GM23248 (cell line): ENCODE measurements at regions not wholly inside any gene's neighbourhood (a gene's known extent, or its start where the extent isn't known, plus 50 kb on each side); places are given as distances from the start of the nearest gene placed in this dataset.

Experiments
- DNase-seq: peaks from one replicate; pipeline ENCODE4 v3.0.0-alpha.2; 2015
- H2AFZ ChIP-seq: fragments of 200-600 bp; sonication (generic); 2 replicates; pipeline ENCODE4 v1.6.1; 2016; ENCODE audit warnings: antibody characterized with exemption
- H3F3A ChIP-seq: fragments of 200-600 bp; sonication (generic); 2 replicates; pipeline ENCODE4 v1.6.1; 2016; ENCODE audit warnings: mild to moderate bottlenecking, antibody characterized with exemption, mixed run types; ENCODE audit not compliant: insufficient read depth
- H3K27ac ChIP-seq: fragments of 200-600 bp; sonication (generic); 2 replicates; pipeline ENCODE4 v1.5.1; 2016; ENCODE audit warnings: mild to moderate bottlenecking
- H3K27me3 ChIP-seq: fragments of 200-600 bp; sonication (generic); replicated peaks from 2 replicates; pipeline ENCODE4 v1.6.1; 2016; ENCODE audit warnings: mild to moderate bottlenecking; ENCODE audit not compliant: insufficient read depth
- H3K36me3 ChIP-seq: fragments of 200-600 bp; sonication (generic); 2 replicates; pipeline ENCODE4 v1.6.1; 2016; ENCODE audit warnings: low read depth, mild to moderate bottlenecking
- H3K4me1 ChIP-seq: fragments of 200-600 bp; sonication (generic); 2 replicates; pipeline ENCODE4 v1.6.1; 2016; ENCODE audit warnings: mild to moderate bottlenecking; ENCODE audit not compliant: insufficient read depth
- H3K4me2 ChIP-seq: fragments of 200-600 bp; sonication (generic); one replicate; pipeline ENCODE4 v1.6.1; 2016; ENCODE audit warnings: mild to moderate bottlenecking; ENCODE audit not compliant: unreplicated experiment
- H3K4me3 ChIP-seq: fragments of 200-600 bp; sonication (generic); 2 replicates; pipeline ENCODE4 v1.5.1; 2016; ENCODE audit warnings: mild to moderate bottlenecking
- H3K79me2 ChIP-seq: fragments of 200-600 bp; sonication (generic); 2 replicates; pipeline ENCODE4 v1.6.1; 2016; ENCODE audit warnings: mild to moderate bottlenecking; ENCODE audit not compliant: insufficient read depth
- H3K9ac ChIP-seq: fragments of 200-600 bp; sonication (generic); 2 replicates; pipeline ENCODE4 v1.6.1; 2016; ENCODE audit warnings: mild to moderate bottlenecking
- H3K9me2 ChIP-seq: fragments of 200-600 bp; sonication (generic); 2 replicates; pipeline ENCODE4 v1.6.1; 2016; ENCODE audit warnings: mixed run types, mild to moderate bottlenecking, moderate library complexity; ENCODE audit not compliant: insufficient read depth
- H3K9me3 ChIP-seq: fragments of 200-600 bp; sonication (generic); one replicate; pipeline ENCODE4 v1.6.1; 2017; ENCODE audit warnings: low read depth
- H4K20me1 ChIP-seq: fragments of 200-600 bp; sonication (generic); 2 replicates; pipeline ENCODE4 v1.6.0; 2016; ENCODE audit not compliant: insufficient read depth
- EZH2 ChIP-seq: fragments of 200-600 bp; sonication (generic); IDR thresholded peaks from 2 replicates; pipeline ENCODE4 v1.6.1; 2018; ENCODE audit warnings: antibody characterized with exemption, mild to moderate bottlenecking; ENCODE audit not compliant: insufficient read depth, poor library complexity, severe bottlenecking
- EZH2phosphoT487 ChIP-seq: fragments of 200-600 bp; sonication (generic); IDR thresholded peaks from 2 replicates; pipeline ENCODE4 v1.6.1; 2018; ENCODE audit warnings: antibody characterized with exemption, moderate library complexity, mild to moderate bottlenecking, low read depth; ENCODE audit not compliant: insufficient read depth
- WGBS, 2 experiments: methylation state at CpG; one replicate each; pipeline ENCODE4 v1.1.6; 2015 to 2017; ENCODE audit warnings: low lambda C conversion rate in 2 of 2, low coverage in 1 of 2; ENCODE audit errors: missing lambda C conversion rate in 2 of 2; 5-methylcytosine and 5-hydroxymethylcytosine counted together
- in situ Hi-C: fragments of 300-500 bp; cut with MboI; formaldehyde crosslinking; loops from 2 replicates; pipeline ENCODE4 v1.15.0; 2020

DNA sequence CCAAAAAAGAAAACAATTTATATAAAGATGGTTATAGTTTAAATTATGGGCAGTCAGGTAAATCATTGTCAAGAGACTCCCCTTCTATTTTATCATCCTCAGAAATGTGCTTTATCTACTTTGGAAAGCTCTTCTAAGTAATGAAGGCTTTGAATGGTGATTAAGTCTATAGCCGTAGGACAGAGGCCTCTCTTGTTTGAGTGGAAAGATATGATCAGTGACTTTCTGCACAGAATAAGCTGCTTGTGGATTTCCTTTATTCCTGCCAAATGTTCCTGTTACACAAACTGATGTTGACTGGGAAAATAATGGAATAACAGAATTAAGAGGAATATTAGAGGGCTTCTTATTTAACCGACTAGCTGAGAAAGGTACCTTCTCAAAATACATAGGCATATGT, 174.6 kb upstream of the IVNS1ABP start:
- Histone ChIP-seq H3F3A (no peaks in the 10 kb centered on the region), H3K4me3 (no peak overlapping the region), H3K36me3 (no peaks in the 10 kb centered on the region), H3K9ac (no peak overlapping the region), H3K4me1 (no peaks in the 10 kb centered on the region), H3K27ac (no peak overlapping the region), H3K4me2 (no peak overlapping the region), H2AFZ (no peak overlapping the region), H3K9me2 (no peaks in the 10 kb centered on the region), H3K27me3 (no peaks in the 10 kb centered on the region), H4K20me1 (no peaks in the 10 kb centered on the region), H3K79me2 (no peaks in the 10 kb centered on the region), H3K9me3 (no peaks in the 10 kb centered on the region)
- no peak for TF ChIP-seq EZH2
- TF ChIP-seq EZH2phosphoT487: no peak
- in situ Hi-C loops: no loop called here
- DNase-seq: no peak
- WGBS, 2 experiments: 74 to 83% methylated on average over 2 of the region's 2 CpGs

DNA sequence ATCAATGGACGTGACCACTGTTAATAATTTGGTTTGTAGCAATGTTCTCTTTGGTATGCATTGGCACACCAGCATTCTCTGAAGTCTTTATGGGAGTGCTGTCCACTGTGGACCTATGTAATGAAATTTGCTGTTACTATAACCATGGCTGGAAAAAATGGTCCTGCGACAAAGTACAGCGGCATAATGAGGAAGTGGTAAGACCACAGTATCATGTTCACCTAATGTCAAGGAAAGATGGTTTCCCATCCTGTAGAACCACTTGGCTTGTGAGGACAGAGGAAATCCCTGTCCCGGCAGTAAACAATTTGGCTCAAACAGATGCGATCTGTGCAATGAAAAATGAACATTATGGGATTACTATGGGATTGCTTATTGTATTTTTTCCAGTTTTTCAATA, 173.9 kb upstream of the IVNS1ABP start:
- no peak for DNase-seq
- no peaks in the 10 kb centered on the region for H4K20me1 ChIP-seq
- no peaks in the 10 kb centered on the region for H3K79me2 ChIP-seq
- H3K4me1 ChIP-seq: no peaks in the 10 kb centered on the region
- in situ Hi-C loops: no loop called here
- H3K27ac ChIP-seq: no peak overlapping the region
- H2AFZ ChIP-seq: no peak overlapping the region
- H3F3A ChIP-seq: no peaks in the 10 kb centered on the region
- no peaks in the 10 kb centered on the region for H3K36me3 ChIP-seq
- H3K4me3 ChIP-seq: no peak overlapping the region
- 80 to 85% methylated on average over 5 of the region's 5 CpGs for WGBS, 2 experiments
- no peaks in the 10 kb centered on the region for H3K27me3 ChIP-seq
- no peaks in the 10 kb centered on the region for H3K9me3 ChIP-seq
- H3K9me2 ChIP-seq: no peaks in the 10 kb centered on the region
- H3K4me2 ChIP-seq: no peak overlapping the region
- TF ChIP-seq EZH2phosphoT487 (no peak), EZH2 (no peak)
- no peak overlapping the region for H3K9ac ChIP-seq

DNA sequence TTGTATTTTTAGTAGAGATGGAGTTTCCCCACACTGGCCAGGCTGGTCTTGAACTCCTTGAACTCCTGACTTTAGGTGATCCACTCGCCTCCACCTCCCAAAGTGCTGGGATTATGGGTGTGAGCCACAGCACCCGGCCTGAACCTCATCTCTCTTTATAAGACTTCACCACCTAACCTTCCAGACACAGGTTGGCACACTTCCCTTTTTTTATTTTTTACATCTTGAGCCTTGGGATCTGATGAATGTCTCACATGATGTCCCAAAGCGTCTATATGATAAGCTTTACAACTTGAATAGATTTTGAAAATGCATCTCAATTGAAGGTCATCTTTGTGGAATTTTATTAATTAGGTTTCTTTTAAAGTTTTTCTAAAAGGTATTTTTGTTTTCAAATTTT, 172.4 kb upstream of the IVNS1ABP start:
- H3K4me3 ChIP-seq: no peak overlapping the region
- H3K9me2 ChIP-seq: no peaks in the 10 kb centered on the region
- WGBS, 2 experiments: 72 to 77% methylated on average over 3 of the region's 3 CpGs
- H3K27me3 ChIP-seq: no peaks in the 10 kb centered on the region
- no peaks in the 10 kb centered on the region for H3K36me3 ChIP-seq
- in situ Hi-C loops: no loop called here
- no peak overlapping the region for H3K4me2 ChIP-seq
- H3K9ac ChIP-seq: no peak overlapping the region
- peaks cover 6% of the 10 kb centered on the region for H3K4me1 ChIP-seq
- H3K9me3 ChIP-seq: no peaks in the 10 kb centered on the region
- DNase-seq: no peak
- TF ChIP-seq EZH2: no peak
- TF ChIP-seq EZH2phosphoT487: no peak
- peaks cover 4% of the 10 kb centered on the region for H3F3A ChIP-seq
- H2AFZ ChIP-seq: no peak overlapping the region
- no peak overlapping the region for H3K27ac ChIP-seq
- no peaks in the 10 kb centered on the region for H3K79me2 ChIP-seq
- H4K20me1 ChIP-seq: no peaks in the 10 kb centered on the region

DNA sequence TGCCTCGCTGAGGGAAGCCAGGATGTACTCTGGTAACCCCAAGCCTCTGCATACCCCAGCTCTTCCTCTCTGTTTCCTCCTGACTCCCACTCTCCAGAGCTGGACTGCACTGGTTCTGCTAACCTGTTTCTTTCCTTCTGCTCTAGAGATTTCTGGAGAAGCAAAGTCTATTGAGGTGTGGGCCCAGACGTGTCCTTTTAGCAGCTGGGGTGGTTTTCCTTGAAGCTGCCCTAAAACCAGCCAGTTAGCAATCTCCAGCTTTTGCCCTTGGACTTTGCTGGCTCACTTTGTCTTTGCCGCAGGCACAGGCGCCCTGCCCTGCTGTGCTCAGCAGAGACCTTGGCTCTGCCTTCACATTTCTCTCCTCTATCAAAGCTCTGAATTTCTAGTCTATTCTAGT, 171.8 kb upstream of the IVNS1ABP start:
- H3K9ac ChIP-seq: no peak overlapping the region

DNA sequence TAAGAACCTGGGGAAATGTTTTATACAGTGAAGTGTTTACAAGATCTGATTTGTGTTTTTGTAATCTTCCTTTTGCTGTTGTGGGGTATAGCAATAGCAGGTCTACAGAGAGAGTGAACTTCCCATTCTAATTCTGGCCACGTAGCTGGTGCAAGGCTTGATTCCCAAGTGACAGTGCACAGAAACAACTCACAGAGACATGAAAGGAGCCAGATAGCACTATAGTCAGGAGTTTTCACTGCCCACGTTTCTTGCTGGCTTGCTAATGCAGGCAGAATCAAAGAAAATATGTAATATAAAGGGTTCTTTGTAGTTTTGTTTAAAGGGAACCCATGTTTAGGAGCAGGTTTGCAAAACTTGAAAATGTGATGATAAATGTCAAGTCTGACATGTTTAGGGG, 170.9 kb upstream of the IVNS1ABP start:
- Histone ChIP-seq H4K20me1 (no peaks in the 10 kb centered on the region), H3K27ac (no peak overlapping the region), H3K79me2 (no peaks in the 10 kb centered on the region), H2AFZ (no peak overlapping the region), H3K9me3 (no peaks in the 10 kb centered on the region), H3K4me3 (no peak overlapping the region), H3F3A (peaks cover 16% of the 10 kb centered on the region), H3K36me3 (no peaks in the 10 kb centered on the region), H3K9me2 (no peaks in the 10 kb centered on the region), H3K4me1 (peaks cover 18% of the 10 kb centered on the region), H3K4me2 (no peak overlapping the region), H3K27me3 (no peaks in the 10 kb centered on the region), H3K9ac (no peak overlapping the region)
- 79 to 82% methylated on average over 2 of the region's 2 CpGs for WGBS, 2 experiments
- TF ChIP-seq EZH2: no peak
- no peak for TF ChIP-seq EZH2phosphoT487
- no peak for DNase-seq
- in situ Hi-C loops: no loop called here

More for the DNA sequence above, 171.8 kb upstream of the IVNS1ABP start:
- peaks cover 10% of the 10 kb centered on the region for H3K4me1 ChIP-seq
- no peak overlapping the region for H3K4me2 ChIP-seq
- H3K9me3 ChIP-seq: no peaks in the 10 kb centered on the region
- no peak for DNase-seq
- no peaks in the 10 kb centered on the region for H4K20me1 ChIP-seq
- no peak overlapping the region for H3K27ac ChIP-seq
- no peak overlapping the region for H3K4me3 ChIP-seq
- H3K27me3 ChIP-seq: no peaks in the 10 kb centered on the region
- WGBS, 2 experiments: 78 to 85% methylated on average over 4 of the region's 4 CpGs
- H3K36me3 ChIP-seq: no peaks in the 10 kb centered on the region
- TF ChIP-seq EZH2 (no peak), EZH2phosphoT487 (no peak)
- H3K79me2 ChIP-seq: no peaks in the 10 kb centered on the region
- H3K9me2 ChIP-seq: no peaks in the 10 kb centered on the region
- no peak overlapping the region for H2AFZ ChIP-seq
- peaks cover 7% of the 10 kb centered on the region for H3F3A ChIP-seq
- in situ Hi-C loops: no loop called here
